Suprapubic skin (tissue), 4 donors: ENCODE measurements at regions not wholly inside any gene's neighbourhood (a gene's known extent, or its start where the extent isn't known, plus 50 kb on each side); places are given as distances from the start of the nearest gene placed in this dataset.

Experiments used
- CTCF ChIP-seq, 2 donors: fragments of 200-600 bp in 1 of 2; fragments of 450-650 bp in 1 of 2; sonication (generic) in 1 of 2; IDR thresholded peaks; one replicate each; pipeline ENCODE4 v1.5.1; 2016 to 2019; ENCODE audit warnings: antibody characterized with exemption in 2 of 2, mild to moderate bottlenecking in 1 of 2, moderate library complexity in 1 of 2
- POLR2A ChIP-seq, 2 donors: fragments of 450-650 bp; IDR thresholded peaks; one replicate each; pipeline ENCODE4 v1.6.1; 2017; ENCODE audit warnings: antibody characterized with exemption in 2 of 2, mild to moderate bottlenecking in 2 of 2, moderate library complexity in 2 of 2
- POLR2AphosphoS5 ChIP-seq, 3 donors: sonication (generic); formaldehyde crosslinking; IDR thresholded peaks; one replicate each; pipeline ENCODE4 v1.6.1; 2017; ENCODE audit warnings: antibody characterized with exemption in 3 of 3

GRCh38 chr10:84668186-84668763 is 339.9 kb downstream of the CCSER2 start:
- TF ChIP-seq CTCF (IDR thresholded peaks at IDR 0.05) = no peak
- no peak for TF ChIP-seq POLR2A (IDR thresholded peaks at IDR 0.05)
- no peak for TF ChIP-seq POLR2AphosphoS5 (IDR thresholded peaks at IDR 0.05)
